ENCODE measurements at regions not wholly inside any gene's neighbourhood (a gene's known extent, or its start where the extent isn't known, plus 50 kb on each side); places are given as distances from the start of the nearest gene placed in this dataset.

DNA sequence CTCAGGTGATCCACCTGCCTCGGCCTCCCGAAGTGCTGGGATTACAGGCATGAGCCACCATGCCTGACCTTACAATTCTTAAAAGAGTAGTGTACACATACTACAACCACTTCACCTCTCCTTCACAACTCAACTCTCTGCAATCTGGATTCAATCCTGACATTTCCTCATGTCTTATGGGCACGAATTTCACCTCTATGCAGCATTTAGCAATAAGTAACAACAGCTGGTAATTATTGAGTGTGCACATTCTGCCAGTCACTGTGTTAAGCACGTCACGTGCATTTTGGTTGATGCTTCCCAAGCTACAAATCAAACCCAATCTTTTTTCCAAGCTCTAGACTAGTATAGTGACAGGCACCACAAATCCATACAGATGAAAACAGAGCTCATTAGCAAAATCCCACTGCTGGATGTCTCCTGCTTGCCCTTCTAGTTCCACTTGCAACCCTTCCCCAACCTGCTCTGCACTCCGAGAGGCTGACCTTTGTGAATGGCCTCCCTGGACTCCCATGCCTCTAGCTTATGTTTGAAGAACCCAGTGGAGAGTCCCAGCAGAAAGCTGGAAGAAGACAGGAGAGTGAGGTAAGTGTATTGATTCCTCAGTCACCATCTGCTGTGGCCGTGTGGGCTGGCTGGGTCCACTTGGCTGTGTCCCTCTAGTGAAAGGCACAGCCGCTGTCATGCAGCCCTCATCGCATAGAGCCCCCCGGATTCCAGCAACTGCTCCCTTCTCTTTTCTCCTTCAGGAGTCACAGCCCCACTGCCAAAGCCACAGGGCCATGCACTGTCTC is 176.5 kb downstream of the MEX3B start:
- no peak for DNase-seq

DNA sequence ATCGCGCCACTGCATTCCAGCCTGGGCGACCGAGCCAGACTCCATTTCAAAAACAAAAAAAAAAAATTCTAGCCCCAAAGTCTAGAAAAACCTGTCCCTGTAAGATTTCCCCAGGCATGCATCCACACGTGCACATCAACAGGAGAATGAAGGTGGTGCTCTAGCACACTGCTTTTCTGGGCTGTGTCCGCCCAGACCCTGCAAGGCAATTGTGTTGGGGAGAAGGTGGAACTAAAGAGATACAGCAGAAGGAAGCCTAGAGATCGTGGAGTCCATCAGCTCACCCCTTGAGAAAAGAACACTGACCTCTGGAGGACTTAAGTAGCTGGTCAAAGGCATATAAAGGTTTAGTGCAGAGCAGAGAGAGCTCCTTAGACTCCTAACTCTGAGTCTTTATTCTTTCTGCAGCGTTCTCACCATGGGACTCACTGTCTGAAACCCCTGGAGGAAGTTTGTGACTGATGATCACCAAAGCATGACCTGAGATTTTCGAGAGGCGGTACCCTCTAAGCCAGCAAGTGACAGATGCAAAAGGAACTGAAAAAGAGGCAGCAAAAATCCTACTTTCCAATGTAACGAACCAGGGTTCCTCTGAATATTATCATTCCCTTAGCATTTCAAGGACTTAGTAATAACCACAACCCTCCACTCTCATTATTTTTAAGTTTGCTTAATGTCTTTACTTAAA is 179.8 kb downstream of the MEX3B start:
- no peak for DNase-seq

GRCh38 chr15:81863162-81863561 is 182.7 kb downstream of the MEX3B start:
- no peak for DNase-seq

GRCh38 chr15:81859737-81860516 is 185.9 kb downstream of the MEX3B start:
- no peak for DNase-seq

DNA sequence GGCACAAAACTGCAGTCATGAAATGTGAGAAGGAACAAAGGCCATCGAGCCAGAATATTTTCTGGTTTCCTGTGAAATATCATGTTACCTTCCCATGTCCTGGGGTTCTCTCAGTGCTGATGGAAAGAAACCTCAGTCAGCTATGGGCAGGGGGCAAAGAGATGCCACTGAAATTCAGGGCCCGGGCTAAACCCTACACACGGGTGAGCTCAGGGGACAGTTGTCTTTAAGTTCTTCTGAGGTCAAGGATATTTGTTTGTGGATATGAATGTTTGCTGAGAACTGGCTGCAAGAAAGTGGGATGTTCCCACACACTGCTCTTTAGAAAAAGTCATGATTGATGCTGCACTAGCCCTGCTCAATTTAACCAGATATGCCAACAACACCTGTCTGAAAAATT is 187.2 kb downstream of the MEX3B start:
- DNase-seq: no peak

- no peak for DNase-seq
Measured at GRCh38 chr15:81858136-81858535, 187.7 kb downstream of the MEX3B start.

- DNase-seq: no peak
Measured at GRCh38 chr15:81856634-81857026, 189.2 kb downstream of the MEX3B start.

DNA sequence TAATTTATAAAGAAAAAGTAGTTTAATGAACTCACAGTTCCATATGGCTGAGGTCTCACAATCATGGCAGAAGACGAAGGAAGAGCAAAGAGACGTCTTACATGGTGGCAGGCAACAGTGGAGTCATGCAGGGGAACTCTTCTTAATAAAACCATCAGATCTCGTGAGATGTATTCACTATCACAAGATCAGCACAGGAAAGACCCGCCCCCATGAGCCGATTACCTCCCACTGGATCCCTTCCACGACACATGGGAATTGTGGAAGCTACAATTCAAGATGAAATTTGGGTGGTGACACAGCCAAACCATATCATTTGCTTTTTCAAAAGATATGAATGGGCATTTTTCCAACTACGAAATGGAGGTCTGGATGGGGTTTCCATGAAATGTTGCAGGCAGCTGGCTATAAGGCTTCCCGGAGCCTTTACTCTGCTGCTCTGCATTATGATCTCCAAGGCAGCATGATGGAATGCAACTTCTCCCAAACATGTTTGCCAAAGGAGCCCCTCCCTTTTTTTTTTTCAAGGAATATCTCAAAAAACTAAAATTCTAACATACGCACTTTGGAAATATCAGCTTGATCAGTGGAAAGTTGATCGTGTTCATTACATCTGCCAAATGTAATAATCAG is 189.7 kb downstream of the MEX3B start:
- DNase-seq: no peak

DNA sequence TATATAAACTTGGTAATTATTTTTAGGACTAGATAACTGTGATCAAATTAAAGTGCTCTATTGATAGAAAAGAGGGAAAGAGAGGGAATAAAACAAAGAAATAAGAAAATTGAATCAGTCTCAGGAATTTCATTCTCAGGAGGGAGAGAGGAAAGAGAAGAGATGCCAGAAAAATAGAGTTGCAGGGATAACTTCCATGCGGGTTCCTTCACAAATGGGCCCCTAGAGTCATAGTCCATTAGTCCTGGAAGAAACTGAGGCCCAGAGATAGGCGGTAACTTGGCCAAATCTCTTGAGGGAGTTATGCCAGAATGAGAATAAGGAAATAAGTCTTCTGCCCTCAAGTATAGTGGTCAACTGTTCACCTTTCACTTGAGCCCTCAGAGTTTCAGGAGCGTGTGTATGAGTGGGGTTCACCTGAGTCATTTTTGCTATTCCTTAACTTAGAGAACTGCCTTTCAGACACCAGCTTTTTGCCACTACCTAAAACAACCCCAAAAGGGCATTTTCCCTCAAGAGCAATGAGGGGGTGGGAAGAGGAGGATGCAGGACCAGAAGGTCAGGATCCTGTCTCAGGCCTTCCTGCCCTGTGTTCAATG is 192.6 kb downstream of the MEX3B start:
- no peak for DNase-seq

- no peak for DNase-seq
Measured at GRCh38 chr15:81852411-81853149, 193.2 kb downstream of the MEX3B start.

- DNase-seq: no peak
Measured at GRCh38 chr15:81851757-81852156, 194.1 kb downstream of the MEX3B start.

DNA sequence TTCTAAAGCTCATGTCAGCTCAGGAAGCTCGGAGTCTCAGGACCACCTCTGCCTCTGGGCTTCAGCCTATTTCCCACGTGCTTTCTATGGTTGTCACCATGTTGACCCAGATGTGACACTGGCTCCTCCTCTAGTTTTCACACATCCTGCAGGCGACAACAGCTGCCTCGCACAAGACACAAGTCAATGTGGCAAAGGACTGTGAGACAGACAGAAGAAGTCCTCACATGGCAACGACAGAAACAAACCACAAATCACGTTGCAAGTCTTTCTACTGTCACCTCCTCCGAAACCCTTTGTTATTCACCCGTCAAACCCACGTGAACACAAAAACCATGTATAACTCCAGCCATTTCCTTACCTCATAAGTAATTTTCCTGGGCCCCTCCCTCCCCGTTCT is 194.5 kb downstream of the MEX3B start:
- DNase-seq: no peak

GRCh38 chr15:81849289-81849688 is 196.5 kb downstream of the MEX3B start:
- no peak for DNase-seq

DNA sequence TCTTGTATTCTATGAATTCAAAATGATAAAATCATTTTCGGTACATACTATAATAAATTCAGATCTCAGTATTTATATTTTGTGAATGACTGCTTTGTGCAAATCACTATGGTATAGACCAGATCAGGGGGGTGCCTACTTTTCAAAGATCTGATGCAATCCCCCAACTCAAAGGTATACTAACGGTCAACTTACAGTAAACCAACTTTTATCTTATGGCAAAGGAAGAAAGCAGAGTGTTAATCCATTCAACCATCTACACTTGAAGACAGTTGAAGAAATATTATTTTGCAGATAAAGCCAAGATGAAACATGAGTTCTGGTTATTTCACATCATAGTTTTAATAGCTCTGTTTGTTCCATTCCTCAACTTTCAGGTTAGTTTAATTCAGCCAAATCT is 197.1 kb downstream of the MEX3B start:
- no peak for DNase-seq

DNA sequence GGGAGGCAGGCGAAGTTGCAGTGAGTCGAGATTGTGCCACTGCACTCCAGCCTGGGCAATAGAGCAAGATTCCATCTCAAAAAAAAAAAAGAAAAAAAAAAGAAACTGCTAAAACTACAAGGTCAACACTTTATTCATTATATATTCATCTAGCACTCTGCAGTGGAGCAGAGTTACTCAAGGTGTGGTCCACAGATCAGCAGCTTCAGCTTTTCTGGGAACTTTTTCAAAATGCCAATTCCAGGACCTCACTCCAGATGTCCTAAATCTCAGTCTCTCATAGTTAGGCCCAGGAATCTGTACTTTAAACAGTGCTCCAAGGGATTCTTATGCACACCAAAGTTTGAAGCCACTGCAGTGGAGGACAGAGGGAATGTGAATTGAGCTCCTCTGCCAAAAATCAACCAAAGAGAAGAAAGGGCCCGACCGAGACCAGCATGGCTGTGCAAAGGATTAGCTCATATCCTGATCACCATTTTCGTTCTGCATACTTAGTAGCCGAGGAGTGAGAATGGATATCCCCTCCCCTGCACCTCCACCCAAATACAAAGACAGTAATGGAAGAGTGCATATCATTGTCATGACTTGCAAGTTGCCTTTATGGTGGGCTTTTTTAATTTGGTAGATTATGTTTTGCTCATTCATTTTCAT is 201.9 kb downstream of the MEX3B start:
- DNase-seq: no peak

DNA sequence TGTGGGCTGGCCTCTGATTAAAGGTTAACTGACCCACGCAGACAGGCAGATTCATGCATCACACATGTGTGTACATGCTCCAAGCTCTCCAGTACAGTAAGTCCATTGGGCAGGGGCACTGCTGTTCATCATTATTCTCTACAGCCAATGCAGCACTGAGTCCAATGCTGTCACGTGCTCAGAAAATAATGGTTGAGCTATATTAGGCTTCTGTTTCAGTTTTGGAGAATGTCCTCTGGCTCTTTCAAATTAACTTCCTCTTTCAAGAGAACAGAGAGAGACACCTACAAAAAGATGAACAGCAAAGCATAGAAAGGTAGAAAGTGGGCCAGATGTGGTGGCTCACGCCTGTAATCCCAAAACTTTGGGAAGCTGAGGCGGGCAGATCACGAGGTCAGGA is 202.6 kb downstream of the MEX3B start:
- DNase-seq: no peak

DNA sequence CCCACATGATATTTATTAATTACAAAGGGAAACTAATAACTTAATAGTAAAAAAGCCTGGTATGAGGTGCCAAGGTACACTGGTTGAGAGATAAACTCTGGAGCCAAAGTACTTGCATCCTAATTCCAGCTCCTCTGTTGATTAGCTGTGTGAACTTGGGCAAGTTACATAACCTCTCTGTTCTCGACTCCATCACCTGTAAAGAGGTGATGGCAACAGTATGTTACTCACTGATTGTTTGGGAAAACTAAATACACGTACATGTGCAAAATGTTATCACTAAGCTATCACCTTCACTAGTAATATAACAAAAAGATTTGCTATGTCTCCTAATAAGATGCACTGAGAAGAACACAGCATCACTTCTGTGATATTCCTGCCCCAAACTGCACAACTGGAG is 206.4 kb downstream of the MEX3B start:
- DNase-seq: no peak

GRCh38 chr15:81835731-81836130 is 210.1 kb downstream of the MEX3B start:
- no peak for DNase-seq

DNA sequence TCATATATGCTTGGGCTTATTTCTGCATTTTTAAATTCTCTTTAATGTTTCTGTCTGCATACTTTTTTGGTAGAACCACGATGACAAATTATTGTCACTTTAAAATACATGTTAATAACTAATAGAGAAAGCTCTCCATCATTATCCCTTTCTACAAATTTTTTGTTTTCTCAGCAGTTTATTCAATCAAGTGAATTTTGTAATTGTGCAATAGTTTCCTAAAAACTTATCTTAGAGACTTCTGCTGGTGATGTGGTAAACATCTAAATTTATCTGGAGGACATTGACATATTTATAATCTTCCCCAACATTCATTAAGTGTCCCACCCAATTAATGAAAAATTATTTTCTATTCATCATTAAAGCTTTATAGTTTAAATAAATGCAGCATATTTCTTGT is 215.3 kb downstream of the MEX3B start:
- DNase-seq: no peak

DNA sequence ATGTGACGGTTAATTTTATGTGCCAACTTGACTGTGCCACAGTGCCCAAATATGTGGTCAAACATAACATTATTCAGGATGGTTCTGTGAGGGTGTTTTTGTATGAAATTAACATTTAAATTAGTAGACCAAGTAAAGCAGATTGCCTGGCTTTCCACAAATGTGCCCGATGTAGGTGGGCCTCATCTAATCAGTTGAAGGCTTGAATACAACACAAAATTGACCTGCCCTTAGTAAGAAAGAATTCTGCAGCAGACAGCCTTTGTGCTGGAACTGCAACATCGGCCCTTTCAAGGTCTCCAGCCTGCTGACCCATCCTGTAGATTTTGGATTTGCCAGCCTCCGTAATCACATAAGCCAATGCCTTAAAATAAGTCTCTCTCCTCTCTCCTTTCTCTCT is 215.9 kb downstream of the MEX3B start:
- no peak for DNase-seq
